ENCODE measurements at regions not wholly inside any gene's neighbourhood (a gene's known extent, or its start where the extent isn't known, plus 50 kb on each side); places are given as distances from the start of the nearest gene placed in this dataset.
"Not testable (repeated sequence)": the region's sequence is repeated elsewhere in the genome, so short reads cannot be mapped to it uniquely, and the experiment has no call there.

DNA sequence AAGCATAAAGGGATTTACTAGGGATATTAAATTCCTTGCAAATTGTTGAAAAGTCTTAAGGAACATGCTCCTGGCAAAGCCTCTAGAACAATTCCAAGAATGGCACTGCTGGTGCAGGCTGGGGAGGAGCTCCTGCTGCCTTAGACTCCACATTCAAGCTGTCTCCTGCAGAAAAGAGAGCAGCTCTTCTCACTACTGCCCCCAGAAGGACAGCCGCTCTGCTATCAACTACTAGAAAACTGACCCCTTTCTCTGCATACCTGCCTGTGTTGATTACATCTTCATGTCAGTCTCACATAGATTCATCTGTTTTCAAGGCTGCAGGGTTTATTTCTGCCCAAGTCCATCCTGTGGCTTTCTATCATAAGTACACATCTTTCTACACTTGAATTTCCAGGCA, 312.8 kb downstream of the RPIA start:
- DNase-seq (ENCODE audit: low read depth) = not testable (repeated sequence)

GRCh38 chr2:89020566-89020965, 329.1 kb downstream of the RPIA start:
- not testable (repeated sequence) for DNase-seq (ENCODE audit: low read depth)

DNA sequence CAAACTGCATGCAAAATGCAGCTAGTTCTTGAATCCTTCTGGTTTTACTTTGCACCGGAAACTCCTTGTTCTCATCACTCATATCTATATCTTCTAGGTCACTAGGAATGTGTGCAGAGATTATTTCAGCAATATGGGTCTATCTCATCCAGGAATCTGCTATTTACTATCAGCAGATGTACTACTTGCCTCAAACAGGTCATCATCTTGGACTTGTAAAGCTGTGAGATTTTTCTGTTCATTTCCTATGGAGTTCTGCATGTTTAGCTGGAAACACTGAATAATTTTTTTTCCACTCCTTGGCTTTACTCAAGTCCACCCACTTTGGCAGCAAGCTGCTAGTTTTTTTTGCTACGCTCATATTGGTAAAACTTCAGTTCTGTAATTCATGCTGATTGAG, 334.8 kb downstream of the RPIA start:
- DNase-seq (ENCODE audit: low read depth) = not testable (repeated sequence)

- DNase-seq (ENCODE audit: low read depth) = not testable (repeated sequence)
These were observed 335.6 kb downstream of the RPIA start for GRCh38 chr2:89027115-89027514.

GRCh38 chr2:89027536-89027935, 336.1 kb downstream of the RPIA start:
- not testable (repeated sequence) for DNase-seq (ENCODE audit: low read depth)

- not testable (repeated sequence) for DNase-seq (ENCODE audit: low read depth)
These were observed 337.8 kb downstream of the RPIA start for GRCh38 chr2:89029257-89029656.

- DNase-seq (ENCODE audit: low read depth) = not testable (repeated sequence)
These were observed 356.9 kb downstream of the RPIA start for GRCh38 chr2:89048138-89049066.

DNA sequence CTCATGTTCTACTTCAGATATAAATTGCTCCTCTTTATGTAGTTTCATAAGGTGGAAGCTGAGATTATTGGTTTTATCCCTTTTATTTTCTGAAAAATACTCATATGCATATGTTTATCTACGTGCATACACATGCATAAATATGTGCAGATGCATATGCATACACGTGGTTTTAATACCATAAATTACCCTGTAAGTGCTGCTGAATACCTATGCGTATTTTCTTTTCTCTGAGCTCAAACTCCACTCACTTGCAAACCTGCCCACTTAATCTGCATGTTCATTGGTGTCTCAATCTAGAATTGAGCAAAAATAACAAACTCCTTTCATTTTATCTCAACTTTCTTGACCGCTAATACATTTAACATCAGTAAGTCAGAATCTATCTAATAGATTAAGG, 367.1 kb downstream of the RPIA start:
- DNase-seq (ENCODE audit: low read depth) = not testable (repeated sequence)

DNA sequence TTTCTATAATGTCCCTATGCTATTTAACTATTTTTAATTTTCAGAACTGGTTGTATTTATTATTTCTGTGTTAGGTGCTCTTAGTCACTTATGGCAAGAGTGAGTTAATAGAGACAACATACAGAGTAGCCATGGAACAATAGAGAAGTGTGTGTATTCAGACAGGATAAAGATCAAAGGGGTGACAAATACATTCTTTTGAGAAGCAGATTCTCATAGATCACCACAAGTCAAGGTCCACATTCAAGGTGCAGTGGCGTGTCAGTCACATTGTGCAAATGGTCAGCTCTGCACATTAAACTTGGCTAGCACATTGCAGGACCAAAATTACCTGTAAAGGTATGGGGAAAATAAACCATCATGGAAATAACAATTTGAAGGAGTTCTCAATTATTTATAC, 369.7 kb downstream of the RPIA start:
- DNase-seq (ENCODE audit: low read depth) = not testable (repeated sequence)

GRCh38 chr2:89076771-89077170, 385.3 kb downstream of the RPIA start:
- DNase-seq (ENCODE audit: low read depth) = not testable (repeated sequence)

- not testable (repeated sequence) for DNase-seq (ENCODE audit: low read depth)
These were observed 401.4 kb downstream of the RPIA start for GRCh38 chr2:89092911-89093310.

DNA sequence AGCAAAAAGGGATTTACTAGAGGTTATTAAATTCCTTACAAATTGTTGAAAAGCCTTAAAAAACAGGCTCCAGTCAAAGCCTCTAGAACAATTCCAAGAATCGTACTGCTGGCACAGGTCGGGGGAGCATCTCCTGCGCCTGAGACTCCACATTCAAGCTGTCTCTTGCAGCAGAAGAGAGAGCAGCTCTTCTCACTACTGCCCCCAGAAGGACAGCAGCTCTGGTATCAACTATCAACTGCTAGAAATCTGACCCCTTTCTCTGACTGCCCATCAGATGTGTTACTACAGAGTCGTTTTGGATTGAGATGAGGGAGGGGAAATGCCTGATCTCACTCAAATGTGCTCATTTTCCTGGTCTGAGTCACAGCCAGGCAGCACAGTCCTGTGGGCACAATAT, 403.6 kb downstream of the RPIA start:
- not testable (repeated sequence) for DNase-seq (ENCODE audit: low read depth)

DNA sequence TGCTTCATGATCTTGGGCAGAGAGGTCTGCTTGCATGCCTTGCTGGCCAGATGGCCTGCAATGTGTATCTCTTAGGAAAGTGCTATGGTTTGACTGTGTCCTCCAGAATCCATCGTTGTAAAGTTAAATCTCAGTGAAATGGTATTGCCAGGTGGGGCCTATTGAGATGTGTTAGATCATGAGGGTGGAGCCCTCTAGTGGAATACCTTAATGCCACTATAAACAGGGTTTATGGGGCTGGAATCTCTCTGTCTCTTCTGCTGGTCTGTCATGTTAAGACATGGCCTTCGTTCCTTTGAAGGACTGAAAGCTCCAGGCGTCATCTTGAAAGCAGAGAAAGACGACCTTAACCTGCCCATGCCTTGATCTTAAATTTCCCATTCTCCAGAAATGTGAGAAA, 411.1 kb downstream of the RPIA start:
- not testable (repeated sequence) for DNase-seq (ENCODE audit: low read depth)

GRCh38 chr2:89106369-89107019, 415.0 kb downstream of the RPIA start:
- DNase-seq (ENCODE audit: low read depth) = not testable (repeated sequence)

DNA sequence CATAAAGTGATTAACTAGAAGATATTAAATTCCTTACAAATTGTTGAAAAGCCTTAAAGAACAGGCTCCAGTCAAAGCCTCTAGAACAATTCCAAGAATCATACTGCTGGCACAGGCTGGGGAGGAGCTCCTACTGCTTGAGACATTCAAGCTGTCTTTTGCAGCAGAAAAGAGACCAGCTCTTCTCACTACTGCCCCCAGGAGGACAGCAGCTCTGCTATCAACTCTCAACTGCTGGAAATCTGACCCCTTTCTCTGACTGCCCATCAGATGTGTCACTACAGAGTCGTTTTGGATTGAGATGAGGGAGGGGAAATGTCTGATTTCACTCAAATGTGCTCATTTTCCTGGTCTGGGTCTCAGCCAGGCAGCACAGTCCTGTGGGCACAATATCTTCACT, 421.0 kb downstream of the RPIA start:
- not testable (repeated sequence) for DNase-seq (ENCODE audit: low read depth)

DNA sequence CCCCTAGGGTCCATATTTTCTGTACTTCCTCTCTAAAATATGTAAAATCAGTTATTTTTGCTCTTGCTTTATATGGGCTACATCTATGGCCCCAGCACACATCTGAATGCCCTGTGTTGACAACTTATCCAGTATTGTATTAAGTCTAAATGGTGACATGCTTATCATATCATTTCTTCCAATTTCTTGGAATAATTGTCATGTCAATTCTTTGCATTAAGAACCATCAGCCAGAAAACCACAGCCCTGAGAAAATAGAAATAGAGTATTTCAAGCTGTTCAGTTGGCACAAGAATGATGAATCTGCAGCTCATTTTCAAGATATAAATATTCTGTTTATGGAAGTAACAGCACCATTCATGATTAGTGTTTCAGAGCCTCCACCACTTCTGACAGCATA, 421.8 kb downstream of the RPIA start:
- not testable (repeated sequence) for DNase-seq (ENCODE audit: low read depth)

DNA sequence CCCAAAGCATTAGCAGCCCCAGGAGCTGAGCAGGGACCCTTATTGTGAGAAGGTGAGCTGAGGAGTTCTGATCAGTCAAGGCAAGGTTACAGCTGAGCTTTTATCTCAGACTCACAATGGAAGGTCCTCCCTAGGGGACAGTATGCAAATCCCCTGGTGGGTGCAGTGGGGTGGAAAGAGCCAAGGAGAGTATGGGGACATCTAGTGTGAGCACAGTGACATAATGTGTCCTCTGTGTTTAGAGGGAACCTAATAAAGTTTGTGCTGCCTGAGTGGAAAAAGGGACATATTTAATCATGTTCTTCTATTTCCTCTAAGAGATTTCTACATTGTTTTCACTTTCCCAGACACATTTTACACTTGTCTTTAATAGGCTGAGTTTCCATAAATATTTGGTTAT, 438.0 kb downstream of the RPIA start:
- not testable (repeated sequence) for DNase-seq (ENCODE audit: low read depth)

- DNase-seq (ENCODE audit: low read depth) = not testable (repeated sequence)
These were observed 439.3 kb downstream of the RPIA start for GRCh38 chr2:89130665-89131308.

GRCh38 chr2:89142959-89143358, 451.5 kb downstream of the RPIA start:
- not testable (repeated sequence) for DNase-seq (ENCODE audit: low read depth)

DNA sequence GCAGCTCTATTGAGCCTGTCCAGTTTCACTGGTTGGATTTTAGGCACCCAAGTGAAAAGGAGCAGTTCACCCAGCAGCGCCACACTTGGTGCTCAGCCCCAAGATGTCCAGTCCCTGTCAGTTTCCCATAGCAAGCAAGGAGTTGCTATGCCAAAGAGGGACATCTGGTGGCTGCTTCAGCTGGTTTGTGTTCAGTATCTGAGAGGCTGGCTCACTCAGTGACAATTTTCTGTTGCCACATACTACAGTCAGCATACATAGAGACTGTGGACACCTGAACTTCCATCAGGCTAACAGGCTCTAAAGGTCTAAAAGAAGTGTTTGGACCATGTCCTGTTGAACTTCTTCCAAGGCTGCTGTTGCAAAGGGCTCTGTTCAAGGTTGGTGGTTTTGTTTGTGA, 453.9 kb downstream of the RPIA start:
- not testable (repeated sequence) for DNase-seq (ENCODE audit: low read depth)

- not testable (repeated sequence) for DNase-seq (ENCODE audit: low read depth)
These were observed 456.8 kb downstream of the RPIA start for GRCh38 chr2:89148256-89148655.

DNA sequence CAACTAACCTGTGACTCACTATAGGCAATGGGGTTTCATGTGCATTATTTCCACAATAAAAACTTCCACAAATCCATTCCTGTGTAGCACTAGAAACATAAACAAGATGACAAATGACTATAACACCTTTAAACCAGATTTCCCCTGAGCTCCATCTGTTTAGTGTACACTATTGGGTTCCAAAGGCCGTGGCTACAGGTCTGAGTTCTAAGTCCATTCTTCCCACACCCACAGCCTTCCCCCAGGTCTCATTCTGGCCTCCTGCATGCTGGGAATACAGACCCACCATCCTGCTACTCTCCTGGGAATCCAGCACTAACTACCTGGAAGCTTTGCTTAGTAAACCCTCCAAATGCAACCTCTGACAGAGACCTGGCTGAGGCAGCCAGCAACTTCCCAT, 460.2 kb downstream of the RPIA start:
- DNase-seq (ENCODE audit: low read depth) = not testable (repeated sequence)

DNA sequence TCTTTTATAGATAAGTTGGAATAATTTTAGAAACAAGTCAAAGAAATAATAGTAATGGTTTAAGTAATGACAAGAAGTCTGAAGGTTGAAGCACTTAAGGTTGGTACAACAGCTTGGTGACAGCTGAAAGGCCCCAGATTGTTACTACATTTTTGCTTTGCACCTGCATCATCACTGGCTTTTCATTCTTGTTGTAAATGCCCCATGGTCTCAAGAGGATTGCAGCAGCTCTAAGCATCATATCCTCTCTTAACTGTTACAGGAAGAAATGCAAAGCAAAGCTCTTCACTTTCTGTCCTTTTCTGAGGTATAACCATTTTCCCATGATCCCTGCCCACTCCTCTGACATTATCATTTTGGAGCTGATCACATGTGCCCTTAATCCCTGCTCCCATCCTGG, 461.0 kb downstream of the RPIA start:
- not testable (repeated sequence) for DNase-seq (ENCODE audit: low read depth)

Data from activated gamma-delta T cell treated with anti-CD3 and anti-CD28 coated beads, Interleukin-2, amount 50 U/mL, for 16 hours (primary cell).